ENCODE measurements at regions not wholly inside any gene's neighbourhood (a gene's known extent, or its start where the extent isn't known, plus 50 kb on each side); places are given as distances from the start of the nearest gene placed in this dataset.

GRCh38 chr3:193908181-193908744 lies 227.7 kb upstream of the HES1 start:
- no peak for TF ChIP-seq CTCF (IDR thresholded peaks at IDR 0.05)
- no peak for TF ChIP-seq POLR2A (IDR thresholded peaks at IDR 0.05)
